ENCODE measurements at regions not wholly inside any gene's neighbourhood (a gene's known extent, or its start where the extent isn't known, plus 50 kb on each side); places are given as distances from the start of the nearest gene placed in this dataset.
"Not testable (repeated sequence)": the region's sequence is repeated elsewhere in the genome, so short reads cannot be mapped to it uniquely, and the experiment has no call there.

DNA sequence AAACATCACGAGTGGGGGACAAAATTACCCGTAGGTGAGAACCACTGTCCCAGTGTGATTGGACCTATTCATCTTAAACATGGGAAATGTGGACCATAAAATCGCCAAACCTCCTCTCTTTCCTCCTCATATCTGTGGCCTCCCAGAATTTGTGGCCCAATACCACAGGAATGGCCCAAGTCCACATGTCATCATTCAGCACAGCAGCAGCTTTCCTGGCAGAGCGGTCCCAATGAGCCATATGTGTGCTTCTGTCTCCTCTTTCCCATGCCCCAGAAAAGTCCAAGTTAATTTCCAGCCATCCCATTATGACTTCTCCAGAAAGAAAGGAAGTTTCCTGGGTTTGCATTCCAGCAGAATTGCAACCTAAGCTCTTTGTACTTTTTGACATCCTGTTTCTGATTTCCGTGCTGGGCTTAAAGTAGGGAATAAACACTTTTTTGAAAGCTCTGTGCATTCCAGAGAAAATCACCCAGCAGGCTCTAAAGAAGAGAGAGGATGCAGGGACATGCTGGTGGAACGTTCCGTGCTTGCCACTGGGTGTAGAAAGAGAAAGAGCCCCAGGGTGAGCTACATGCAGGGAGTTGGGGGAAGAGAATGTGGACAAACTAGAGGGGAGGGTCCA, 259.4 kb upstream of the PROK2 start:
- H3K27me3 ChIP-seq (ENCODE audit: low read depth): peaks cover 3% of the 10 kb centered on the region; the same call in 1 of the 2 replicates
- H3K36me3 ChIP-seq (replicated peaks): no peaks in the 10 kb centered on the region
- no peak overlapping the region for H3K4me3 ChIP-seq
- DNase-seq (ENCODE audit: low spot score in 2 of 2): no peak
- in situ Hi-C loops (cut with MboI; ENCODE audit: low sequenced_read_pairs): no loop called here
- no peaks in the 10 kb centered on the region for H3K4me1 ChIP-seq
- no peaks in the 10 kb centered on the region for H3K9me3 ChIP-seq

DNA sequence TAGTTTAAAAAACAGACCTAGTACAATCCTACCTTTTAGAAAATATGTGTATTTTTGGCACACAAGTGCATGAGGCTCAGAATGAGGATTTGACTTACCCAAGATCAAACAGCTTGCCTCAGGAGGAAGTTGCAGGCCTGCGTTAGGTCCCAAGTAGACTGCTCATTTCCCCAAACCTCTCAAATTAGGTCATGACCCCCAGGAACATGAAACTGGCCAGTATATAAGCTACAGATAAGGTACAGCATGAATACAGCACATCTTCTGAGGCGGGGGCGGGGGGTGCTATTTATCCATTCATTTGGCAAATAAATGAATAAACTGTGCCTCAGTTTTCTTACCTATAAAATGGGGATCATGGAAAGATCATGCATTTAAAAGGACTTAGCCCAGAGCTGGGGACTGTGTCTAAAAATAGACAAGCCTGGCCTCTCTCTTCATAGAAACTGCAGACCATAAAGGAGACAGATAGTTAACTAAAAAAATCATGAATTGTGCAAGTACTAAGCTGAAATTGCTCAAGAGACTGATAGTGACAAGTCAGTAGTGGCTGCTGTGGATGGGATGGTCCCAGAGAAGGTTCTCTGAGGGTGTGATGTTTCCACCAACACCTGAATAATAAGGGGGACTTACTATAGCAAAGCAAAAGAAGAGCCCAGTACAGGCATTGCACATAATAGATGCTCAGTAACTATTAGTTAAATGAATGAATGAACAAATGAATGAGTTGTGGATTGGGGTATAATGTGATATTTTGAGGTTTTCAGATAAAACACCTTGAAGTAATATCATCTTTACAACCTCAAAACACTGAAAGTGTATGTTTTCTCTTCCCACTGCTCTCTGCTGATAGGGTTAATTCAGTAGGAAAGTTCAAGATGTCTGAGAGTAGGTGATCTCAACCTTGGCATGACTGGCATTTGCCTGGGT, 258.5 kb upstream of the PROK2 start:
- H3K4me1 ChIP-seq: no peaks in the 10 kb centered on the region
- H3K4me3 ChIP-seq: no peak overlapping the region
- in situ Hi-C loops (cut with MboI; ENCODE audit: low sequenced_read_pairs): no loop called here
- no peaks in the 10 kb centered on the region for H3K9me3 ChIP-seq
- no peak for DNase-seq (ENCODE audit: low spot score in 2 of 2)
- no peaks in the 10 kb centered on the region for H3K36me3 ChIP-seq (replicated peaks)
- H3K27me3 ChIP-seq (ENCODE audit: low read depth): peaks cover 3% of the 10 kb centered on the region; the same call in 1 of the 2 replicates

DNA sequence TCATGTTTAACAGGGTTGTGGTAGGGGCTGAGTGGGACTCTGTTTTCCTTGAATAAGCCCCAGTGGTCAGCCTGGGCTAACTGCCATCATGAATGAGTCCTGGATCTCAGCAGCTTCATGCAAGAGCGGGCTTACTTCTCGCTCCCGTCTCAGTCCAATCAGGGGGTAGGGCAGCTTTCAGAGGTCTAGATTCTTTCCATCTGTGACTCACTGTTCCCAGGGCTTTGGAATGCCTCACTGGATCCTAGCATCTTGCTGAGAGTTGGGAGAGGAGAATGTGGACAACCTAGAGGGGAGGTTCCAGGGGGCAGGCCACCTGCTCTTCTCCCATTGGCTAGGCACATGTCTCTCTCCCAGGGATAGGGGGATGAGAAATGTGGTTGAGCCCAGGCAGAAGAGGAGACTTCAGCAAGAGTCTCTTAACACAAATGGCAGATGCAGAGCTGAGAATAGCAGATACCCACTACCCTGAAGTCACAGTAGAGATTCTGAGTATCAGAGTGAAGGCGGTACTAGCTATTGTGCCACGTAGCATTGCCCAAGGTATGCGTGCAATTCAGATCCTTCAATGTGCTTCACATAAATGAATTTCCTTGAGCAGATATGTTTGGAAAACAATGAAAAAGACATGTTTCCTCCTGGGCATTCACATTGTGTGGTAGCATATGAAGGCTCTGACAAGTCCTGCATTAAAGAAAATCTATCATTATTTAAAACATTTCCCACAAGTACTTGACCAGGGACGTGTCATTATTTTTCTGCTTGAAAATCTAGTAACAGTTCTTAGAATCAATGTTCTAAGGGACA, 257.7 kb upstream of the PROK2 start:
- H3K36me3 ChIP-seq (replicated peaks): no peaks in the 10 kb centered on the region
- no peak for DNase-seq (ENCODE audit: low spot score in 2 of 2)
- peaks cover 3% of the 10 kb centered on the region; the same call in 1 of the 2 replicates for H3K27me3 ChIP-seq (ENCODE audit: low read depth)
- no peak overlapping the region for H3K4me3 ChIP-seq
- no peaks in the 10 kb centered on the region for H3K9me3 ChIP-seq
- H3K4me1 ChIP-seq: no peaks in the 10 kb centered on the region
- in situ Hi-C loops (cut with MboI; ENCODE audit: low sequenced_read_pairs): no loop called here

DNA sequence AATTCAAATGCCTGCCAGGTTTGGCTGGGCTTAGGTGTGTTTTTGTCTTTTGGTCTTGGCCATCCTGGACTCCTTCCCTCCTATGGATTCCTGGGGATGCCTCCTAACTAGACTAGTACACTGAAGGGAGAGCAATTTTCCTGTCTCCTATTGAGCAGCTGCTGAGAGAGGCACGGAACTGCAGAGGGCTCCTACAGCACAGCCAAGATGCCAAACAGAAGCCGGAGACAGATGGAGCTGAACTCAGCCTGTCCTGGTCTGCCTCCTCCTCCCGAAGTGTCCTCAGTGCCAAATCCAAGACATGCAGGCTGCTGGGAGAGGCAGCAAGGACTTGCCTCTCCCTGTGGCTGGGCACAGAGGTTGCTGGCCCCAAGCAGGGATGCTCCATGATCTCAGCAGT, 256.6 kb upstream of the PROK2 start:
- no peaks in the 10 kb centered on the region for H3K36me3 ChIP-seq (replicated peaks)
- H3K4me3 ChIP-seq: no peak overlapping the region
- in situ Hi-C loops (cut with MboI; ENCODE audit: low sequenced_read_pairs): no loop called here
- no peak for DNase-seq (ENCODE audit: low spot score in 2 of 2)
- no peaks in the 10 kb centered on the region for H3K9me3 ChIP-seq
- peaks cover 3% of the 10 kb centered on the region; the same call in 1 of the 2 replicates for H3K27me3 ChIP-seq (ENCODE audit: low read depth)
- no peaks in the 10 kb centered on the region for H3K4me1 ChIP-seq

DNA sequence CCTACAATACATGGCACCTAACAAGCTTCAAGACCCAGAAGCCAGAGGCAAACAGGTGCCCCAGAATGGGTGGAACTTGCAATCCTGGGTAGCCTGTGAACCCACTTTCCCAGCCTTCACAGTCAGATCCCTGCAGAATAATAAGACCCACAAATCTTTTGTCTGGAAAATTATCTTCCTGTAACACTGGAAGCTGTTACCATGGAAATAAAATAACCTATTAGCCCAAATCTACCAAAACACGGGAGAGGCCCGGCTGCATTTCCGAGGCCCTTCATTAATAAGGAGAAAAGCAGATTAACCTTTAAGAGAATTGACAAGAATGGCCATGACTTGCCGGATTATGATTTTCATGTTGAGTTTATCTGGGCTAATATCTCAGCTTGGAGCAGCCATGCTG, 256.1 kb upstream of the PROK2 start:
- H3K4me1 ChIP-seq: no peaks in the 10 kb centered on the region
- no peaks in the 10 kb centered on the region for H3K36me3 ChIP-seq (replicated peaks)
- in situ Hi-C loops (cut with MboI; ENCODE audit: low sequenced_read_pairs): no loop called here
- H3K9me3 ChIP-seq: no peaks in the 10 kb centered on the region
- no peak for DNase-seq (ENCODE audit: low spot score in 2 of 2)
- no peak overlapping the region for H3K4me3 ChIP-seq
- H3K27me3 ChIP-seq (ENCODE audit: low read depth): peaks cover 3% of the 10 kb centered on the region; the same call in 1 of the 2 replicates

DNA sequence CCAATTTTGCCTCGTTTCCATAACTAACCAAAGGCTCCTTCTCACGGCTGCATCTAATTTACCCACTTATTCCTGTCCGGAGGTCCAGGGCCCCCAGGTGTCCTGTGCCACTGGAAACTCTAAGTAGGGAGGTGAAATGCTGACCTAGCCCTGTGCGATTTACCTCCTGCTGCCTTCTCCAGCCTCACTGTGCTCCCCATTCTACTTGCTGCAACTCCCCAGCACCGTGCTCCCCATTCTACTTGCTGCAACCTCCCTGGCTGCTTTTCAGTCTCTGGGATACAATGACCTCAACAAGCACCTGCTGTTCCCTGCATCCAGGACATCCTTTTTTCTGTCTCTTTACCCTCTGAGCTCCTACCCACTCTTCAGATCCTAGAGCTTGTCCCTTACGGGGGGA, 254.7 kb upstream of the PROK2 start:
- DNase-seq (ENCODE audit: low spot score in 2 of 2): no peak
- no peaks in the 10 kb centered on the region for H3K4me1 ChIP-seq
- peaks cover 3% of the 10 kb centered on the region; the same call in 1 of the 2 replicates for H3K27me3 ChIP-seq (ENCODE audit: low read depth)
- no peak overlapping the region for H3K4me3 ChIP-seq
- no peaks in the 10 kb centered on the region for H3K9me3 ChIP-seq
- in situ Hi-C loops (cut with MboI; ENCODE audit: low sequenced_read_pairs): no loop called here
- no peaks in the 10 kb centered on the region for H3K36me3 ChIP-seq (replicated peaks)

DNA sequence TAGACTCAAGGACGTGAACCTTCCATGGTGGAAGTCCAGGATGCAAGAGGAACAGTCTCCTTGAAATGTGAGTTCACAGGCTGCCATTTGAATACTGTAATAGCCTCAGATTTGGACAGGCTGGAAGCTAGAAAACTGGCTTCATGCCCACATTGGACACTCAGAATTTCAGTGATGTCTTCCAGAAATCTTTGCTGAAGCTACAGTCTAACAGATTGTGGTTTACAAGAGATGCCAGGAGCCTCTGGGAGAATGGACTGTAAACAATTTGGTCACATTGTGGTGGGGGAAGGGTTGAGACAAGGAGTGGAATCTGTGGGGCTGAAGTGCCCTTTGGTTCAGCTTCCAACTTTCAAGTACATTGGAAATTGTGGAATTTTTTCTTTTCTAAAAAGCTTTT, 252.0 kb upstream of the PROK2 start:
- in situ Hi-C loops (cut with MboI; ENCODE audit: low sequenced_read_pairs): no loop called here
- no peaks in the 10 kb centered on the region for H3K9me3 ChIP-seq
- no peaks in the 10 kb centered on the region for H3K27me3 ChIP-seq (ENCODE audit: low read depth)
- H3K36me3 ChIP-seq (replicated peaks): no peaks in the 10 kb centered on the region
- no peak for DNase-seq (ENCODE audit: low spot score in 2 of 2)
- H3K4me3 ChIP-seq: no peak overlapping the region
- no peaks in the 10 kb centered on the region for H3K4me1 ChIP-seq

DNA sequence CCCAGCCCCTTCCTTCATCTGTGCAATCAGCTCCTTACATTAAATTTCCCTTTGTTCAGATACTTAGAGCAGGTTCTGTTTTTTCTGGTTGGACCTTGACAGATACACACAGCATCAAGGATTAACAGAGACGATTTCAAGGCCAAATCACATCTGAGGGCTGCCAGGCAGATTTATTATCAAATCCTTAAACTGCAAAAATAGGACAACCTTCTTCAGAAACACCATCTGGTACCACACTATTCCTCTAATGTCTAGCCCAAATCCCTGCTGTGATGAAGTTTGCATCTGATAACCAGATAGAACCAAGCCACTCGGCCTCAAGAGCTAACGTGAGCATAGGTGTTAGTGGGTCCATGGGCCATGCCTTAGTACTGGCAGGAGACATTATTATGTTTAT, 250.7 kb upstream of the PROK2 start:
- Histone ChIP-seq H3K27me3 (ENCODE audit: low read depth) (no peaks in the 10 kb centered on the region), H3K9me3 (no peaks in the 10 kb centered on the region), H3K4me3 (no peak overlapping the region), H3K4me1 (no peaks in the 10 kb centered on the region), H3K36me3 (replicated peaks) (no peaks in the 10 kb centered on the region)
- in situ Hi-C loops (cut with MboI; ENCODE audit: low sequenced_read_pairs): no loop called here
- no peak for DNase-seq (ENCODE audit: low spot score in 2 of 2)

DNA sequence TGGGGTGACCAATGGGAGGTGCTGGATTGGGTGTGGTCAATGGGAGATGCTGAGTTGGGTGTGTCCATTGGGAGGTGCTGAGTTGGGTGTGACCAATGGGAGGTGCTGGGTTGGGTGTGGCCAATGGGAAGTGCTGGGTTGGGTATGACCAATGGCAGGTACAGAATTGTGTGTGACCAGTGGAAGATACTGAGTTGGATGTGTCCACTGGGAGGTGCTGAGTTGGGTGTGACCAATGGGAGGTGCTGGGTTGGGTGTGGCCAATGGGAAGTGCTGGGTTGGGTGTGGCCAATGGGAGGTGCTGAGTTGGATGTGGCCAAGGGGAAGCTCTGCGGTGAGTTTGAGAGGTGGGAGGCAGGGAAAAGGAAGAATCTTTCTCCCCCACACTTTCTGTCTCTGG, 250.0 kb upstream of the PROK2 start:
- Histone ChIP-seq H3K36me3 (replicated peaks) (no peaks in the 10 kb centered on the region), H3K4me1 (no peaks in the 10 kb centered on the region), H3K9me3 (no peaks in the 10 kb centered on the region), H3K4me3 (no peak overlapping the region), H3K27me3 (ENCODE audit: low read depth) (no peaks in the 10 kb centered on the region)
- DNase-seq (ENCODE audit: low spot score in 2 of 2): no peak
- in situ Hi-C loops (cut with MboI; ENCODE audit: low sequenced_read_pairs): no loop called here

DNA sequence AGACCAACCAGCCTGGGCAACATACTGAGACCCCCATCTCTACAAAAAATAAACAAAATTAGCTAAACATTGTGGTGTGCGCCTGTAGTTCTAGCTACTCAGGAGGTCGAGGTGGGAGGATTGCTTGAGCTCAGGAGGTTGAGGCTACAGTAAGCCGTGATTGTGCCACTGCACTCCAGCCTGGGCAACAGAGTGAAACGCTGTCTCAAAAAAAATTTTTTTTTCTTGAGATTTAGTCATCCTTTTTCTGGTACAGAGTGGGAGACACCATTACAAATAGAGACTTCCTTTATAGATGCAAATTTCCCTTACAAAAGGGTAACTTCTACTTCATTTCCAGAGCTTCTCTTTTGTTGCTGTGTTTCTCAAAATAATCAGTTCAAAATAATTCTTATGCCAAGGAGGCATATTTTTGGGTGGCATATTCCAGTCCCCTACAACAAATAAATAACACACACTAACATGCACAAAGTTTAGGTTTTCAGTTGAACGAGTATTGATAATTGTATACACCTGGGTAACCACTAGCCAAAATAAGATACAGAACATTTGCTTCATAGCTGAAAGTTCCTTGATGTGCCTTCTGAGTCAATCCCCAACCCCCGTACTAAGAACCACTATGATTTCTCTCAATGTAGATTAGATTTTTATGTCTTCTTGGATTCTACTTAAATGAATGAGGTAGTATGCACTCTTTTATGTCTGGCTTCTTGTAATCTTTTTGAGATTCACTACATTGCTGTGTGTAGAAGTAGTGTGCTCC, 248.9 kb upstream of the PROK2 start:
- Histone ChIP-seq H3K4me1 (0 out of 2 replicates have a peak, but pooled peaks cover 4% of the 10 kb centered on the region), H3K9me3 (no peaks in the 10 kb centered on the region), H3K4me3 (no peak overlapping the region), H3K36me3 (replicated peaks) (no peaks in the 10 kb centered on the region), H3K27me3 (ENCODE audit: low read depth) (no peaks in the 10 kb centered on the region)
- in situ Hi-C loops (cut with MboI; ENCODE audit: low sequenced_read_pairs): no loop called here
- DNase-seq (ENCODE audit: low spot score in 2 of 2): no peak

DNA sequence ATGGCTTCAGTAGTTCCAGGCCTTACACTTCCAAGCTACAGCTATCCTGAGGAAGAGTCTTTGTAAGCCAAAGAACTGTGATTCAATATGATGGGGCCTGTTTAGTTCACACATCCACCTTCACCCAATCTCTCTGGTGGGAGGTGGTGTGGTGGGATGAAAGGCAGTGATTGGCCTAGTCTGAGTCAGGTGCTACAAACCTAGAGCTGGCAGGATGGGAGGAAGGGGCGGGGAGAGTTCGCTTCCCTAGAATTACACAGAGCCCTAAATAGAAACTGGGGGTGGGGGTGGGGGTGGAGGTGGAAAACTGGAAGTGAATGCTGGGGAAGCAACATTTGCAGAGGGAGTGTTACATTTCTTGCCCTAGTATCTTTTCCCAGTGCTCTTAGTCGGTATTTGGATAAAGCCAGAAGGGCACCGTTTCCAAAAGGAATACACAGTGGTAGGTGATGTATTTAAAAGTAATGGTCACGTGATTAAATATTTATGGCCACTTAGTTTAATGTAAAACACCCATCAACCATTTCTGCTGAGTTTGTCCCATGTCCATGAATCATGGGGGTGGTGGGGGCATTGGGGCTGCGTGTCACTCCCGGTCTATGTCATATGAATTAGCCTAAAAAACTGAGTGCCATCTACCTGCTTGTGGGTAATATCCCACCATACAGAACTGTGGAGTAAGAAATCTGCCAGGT, 247.6 kb upstream of the PROK2 start:
- in situ Hi-C loops (cut with MboI; ENCODE audit: low sequenced_read_pairs): no loop called here
- Histone ChIP-seq H3K36me3 (replicated peaks) (no peaks in the 10 kb centered on the region), H3K27me3 (ENCODE audit: low read depth) (no peaks in the 10 kb centered on the region), H3K4me3 (no peak overlapping the region), H3K4me1 (0 out of 2 replicates have a peak, but pooled peaks cover 6% of the 10 kb centered on the region), H3K9me3 (no peaks in the 10 kb centered on the region)
- no peak for DNase-seq (ENCODE audit: low spot score in 2 of 2)

DNA sequence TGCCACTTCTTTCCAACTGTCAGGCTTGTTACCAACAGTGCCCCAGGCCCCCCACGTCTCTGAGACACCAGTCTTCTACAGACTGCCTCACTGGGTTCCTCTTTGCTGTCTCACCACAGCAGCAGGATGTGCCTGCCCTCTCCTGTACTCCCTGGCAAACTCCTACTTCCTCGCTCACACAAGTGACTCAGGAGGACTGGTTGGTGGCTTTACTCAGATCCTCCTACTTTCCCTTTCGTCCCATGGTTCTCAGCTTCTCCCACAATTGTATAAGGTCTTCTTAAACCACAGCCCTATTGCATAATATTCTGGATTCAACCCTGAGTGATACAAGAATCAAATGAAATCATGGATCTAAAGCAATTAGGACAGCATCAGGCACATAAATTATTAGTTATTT, 246.6 kb upstream of the PROK2 start:
- in situ Hi-C loops (cut with MboI; ENCODE audit: low sequenced_read_pairs): no loop called here

DNA sequence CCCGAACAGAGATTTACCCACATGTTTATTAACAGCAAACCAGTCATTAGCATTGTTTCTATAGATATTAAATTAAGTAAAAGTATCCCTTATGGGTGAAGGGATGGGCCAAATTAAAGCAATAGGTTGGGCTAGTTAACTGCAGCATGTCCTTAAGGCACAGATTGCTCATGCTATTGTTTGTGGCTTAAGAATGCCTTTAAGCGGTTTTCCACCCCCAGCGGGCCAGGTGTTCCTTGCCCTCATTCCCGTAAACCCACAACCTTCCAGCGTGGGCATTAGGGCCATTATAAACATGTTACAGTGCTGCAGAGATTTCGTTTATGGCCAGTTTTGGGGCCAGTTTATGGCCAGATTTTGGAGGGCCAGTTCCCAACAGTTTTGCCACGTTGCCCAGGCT, 245.3 kb upstream of the PROK2 start:
- H3K4me1 ChIP-seq; H3K36me3 ChIP-seq (replicated peaks); in situ Hi-C loops (cut with MboI; ENCODE audit: low sequenced_read_pairs); H3K4me3 ChIP-seq; DNase-seq (ENCODE audit: low spot score in 2 of 2); H3K27me3 ChIP-seq (ENCODE audit: low read depth); H3K9me3 ChIP-seq: not testable (repeated sequence)

More for the DNA sequence above, 246.6 kb upstream of the PROK2 start:
- Histone ChIP-seq H3K4me1 (0 out of 2 replicates have a peak, but pooled peaks cover 6% of the 10 kb centered on the region), H3K36me3 (replicated peaks) (no peaks in the 10 kb centered on the region), H3K4me3 (no peak overlapping the region), H3K9me3 (no peaks in the 10 kb centered on the region), H3K27me3 (ENCODE audit: low read depth) (no peaks in the 10 kb centered on the region)
- no peak for DNase-seq (ENCODE audit: low spot score in 2 of 2)
